GM23338 (cell line): ENCODE measurements at regions not wholly inside any gene's neighbourhood (a gene's known extent, or its start where the extent isn't known, plus 50 kb on each side); places are given as distances from the start of the nearest gene placed in this dataset.

Experiments used
- ATAC-seq: fragments of 200-7000 bp; cut with Tn5 transposase; 3 replicates; pipeline ENCODE4 v1.9.1; 2020
- DNase-seq: peaks from one replicate; pipeline ENCODE4 v3.0.0-alpha.2; 2015; ENCODE audit warnings: low spot score
- H2AFZ ChIP-seq: fragments of 200-600 bp; sonication (generic); 2 replicates; pipeline ENCODE4 v1.8.0; 2016; ENCODE audit warnings: antibody characterized with exemption, mild to moderate bottlenecking, moderate library complexity
- H3F3A ChIP-seq: fragments of 200-600 bp; sonication (generic); replicated peaks from 2 replicates; pipeline ENCODE4 v1.8.0; 2017; ENCODE audit warnings: antibody characterized with exemption, mixed run types, low read depth
- H3K27ac ChIP-seq: fragments of 200-600 bp; sonication (generic); 2 replicates; pipeline ENCODE4 v1.6.1; 2016; ENCODE audit warnings: low read depth
- H3K27me3 ChIP-seq: fragments of 200-600 bp; sonication (generic); 2 replicates; pipeline ENCODE4 v1.8.0; 2016; ENCODE audit warnings: mild to moderate bottlenecking, mixed run types, moderate library complexity; ENCODE audit not compliant: insufficient read depth
- H3K36me3 ChIP-seq: fragments of 200-600 bp; sonication (generic); 2 replicates; pipeline ENCODE4 v1.8.0; 2016; ENCODE audit warnings: mild to moderate bottlenecking; ENCODE audit not compliant: insufficient read depth
- H3K4me1 ChIP-seq: fragments of 200-600 bp; sonication (generic); 2 replicates; pipeline ENCODE4 v1.8.0; 2016; ENCODE audit warnings: mild to moderate bottlenecking, moderate library complexity; ENCODE audit not compliant: insufficient read depth
- H3K4me2 ChIP-seq: fragments of 200-600 bp; sonication (generic); 2 replicates; pipeline ENCODE4 v1.7.1; 2017; ENCODE audit warnings: mixed run types
- H3K4me3 ChIP-seq: fragments of 200-600 bp; sonication (generic); 2 replicates; pipeline ENCODE4 v1.6.1; 2016; ENCODE audit warnings: mixed run types
- H3K79me2 ChIP-seq: fragments of 200-600 bp; sonication (generic); replicated peaks from 2 replicates; pipeline ENCODE4 v1.8.0; 2017; ENCODE audit warnings: mild to moderate bottlenecking; ENCODE audit not compliant: insufficient read depth
- H3K9me2 ChIP-seq: fragments of 200-600 bp; sonication (generic); 2 replicates; pipeline ENCODE4 v1.8.0; 2017; ENCODE audit not compliant: insufficient read depth
- H4K20me1 ChIP-seq: fragments of 200-600 bp; sonication (generic); replicated peaks from 2 replicates; pipeline ENCODE4 v1.8.0; 2017; ENCODE audit warnings: mild to moderate bottlenecking; ENCODE audit not compliant: insufficient read depth
- H3K27ac Mint-ChIP-seq: 2 replicates; pipeline ENCODE4 v1.8.0; 2020; ENCODE audit warnings: inconsistent platforms, mild to moderate bottlenecking, moderate library complexity, mixed read lengths
- H3K27me3 Mint-ChIP-seq: 3 replicates; pipeline ENCODE4 v1.8.0; 2022; ENCODE audit warnings: low read depth, mild to moderate bottlenecking, moderate library complexity, mixed read lengths, inconsistent platforms; ENCODE audit not compliant: insufficient read depth, poor library complexity
- H3K36me3 Mint-ChIP-seq: 3 replicates; pipeline ENCODE4 v1.8.0; 2021; ENCODE audit warnings: low read depth, mild to moderate bottlenecking, inconsistent platforms, moderate library complexity, mixed read lengths
- H3K4me1 Mint-ChIP-seq: 3 replicates; pipeline ENCODE4 v1.8.0; 2020; ENCODE audit warnings: mild to moderate bottlenecking, inconsistent platforms, mixed read lengths
- H3K4me3 Mint-ChIP-seq: 3 replicates; pipeline ENCODE4 v1.8.0; 2021; ENCODE audit warnings: moderate library complexity, mild to moderate bottlenecking, inconsistent platforms, mixed read lengths
- H3K9me3 Mint-ChIP-seq: 3 replicates; pipeline ENCODE4 v1.8.0; 2020; ENCODE audit warnings: moderate library complexity, mild to moderate bottlenecking, inconsistent platforms, mixed read lengths
- CREB1 ChIP-seq: fragments of 250-450 bp; sonication (Bioruptor Pico); IDR thresholded peaks from 2 replicates; pipeline ENCODE4 v1.5.0; 2020; ENCODE audit warnings: low read depth, mild to moderate bottlenecking, moderate library complexity
- EZH2 ChIP-seq: fragments of 200-600 bp; sonication (generic); IDR thresholded peaks from one replicate; pipeline ENCODE4 v1.8.0; 2017; ENCODE audit warnings: antibody characterized with exemption, mild to moderate bottlenecking, low read depth; ENCODE audit not compliant: unreplicated experiment
- EZH2phosphoT487 ChIP-seq: fragments of 200-600 bp; sonication (generic); IDR thresholded peaks from one replicate; pipeline ENCODE4 v1.8.1; 2018; ENCODE audit warnings: antibody characterized with exemption; ENCODE audit not compliant: unreplicated experiment
- JUNB ChIP-seq: IDR thresholded peaks from one replicate; pipeline ENCODE4 v1.6.1; 2016; ENCODE audit warnings: antibody characterized with exemption; ENCODE audit not compliant: unreplicated experiment
- NANOG ChIP-seq: IDR thresholded peaks from 2 replicates; pipeline ENCODE4 v1.6.1; 2016; ENCODE audit warnings: antibody characterized with exemption, borderline replicate concordance
- POLR2AphosphoS5 ChIP-seq: IDR thresholded peaks from 2 replicates; pipeline ENCODE4 v1.6.1; 2016; ENCODE audit warnings: antibody characterized with exemption, low read depth
- STAT1 ChIP-seq: IDR thresholded peaks from one replicate; pipeline ENCODE4 v1.6.1; 2016; ENCODE audit warnings: antibody characterized with exemption; ENCODE audit not compliant: unreplicated experiment
- ZNF114 ChIP-seq: fragments of 250-450 bp; sonication (Bioruptor Pico); IDR thresholded peaks from 2 replicates; pipeline ENCODE4 v1.5.0; 2020; ENCODE audit warnings: mild to moderate bottlenecking, moderate library complexity
- ZNF331 ChIP-seq: fragments of 250-450 bp; sonication (Bioruptor Pico); IDR thresholded peaks from 2 replicates; pipeline ENCODE4 v1.5.0; 2020; ENCODE audit warnings: low read depth, mild to moderate bottlenecking, moderate library complexity
- TF ChIP-seq, protein P1 (sequence below), 2 experiments: fragments of 200-600 bp in 1 of 2; sonication (generic) in 1 of 2; conservative IDR thresholded peaks; 2 replicates each; pipeline versions ENCODE4 v1.5.1 to v1.6.1; 2016 to 2017; ENCODE audit warnings: antibody characterized with exemption in 2 of 2, low read depth in 2 of 2, mild to moderate bottlenecking in 2 of 2, moderate library complexity in 1 of 2
- TF ChIP-seq, protein P2 (sequence below): fragments of 250-450 bp; sonication (Bioruptor Pico); IDR thresholded peaks from 2 replicates; pipeline ENCODE4 v1.5.0; 2020; ENCODE audit warnings: mild to moderate bottlenecking, moderate library complexity
- TF ChIP-seq, protein P3 (sequence below): IDR thresholded peaks from one replicate; pipeline ENCODE4 v1.6.1; 2018; ENCODE audit warnings: antibody characterized with exemption; ENCODE audit not compliant: unreplicated experiment
- TF ChIP-seq, protein P4 (sequence below): IDR thresholded peaks from 2 replicates; pipeline ENCODE4 v1.6.1; 2016; ENCODE audit warnings: antibody characterized with exemption

DNA sequence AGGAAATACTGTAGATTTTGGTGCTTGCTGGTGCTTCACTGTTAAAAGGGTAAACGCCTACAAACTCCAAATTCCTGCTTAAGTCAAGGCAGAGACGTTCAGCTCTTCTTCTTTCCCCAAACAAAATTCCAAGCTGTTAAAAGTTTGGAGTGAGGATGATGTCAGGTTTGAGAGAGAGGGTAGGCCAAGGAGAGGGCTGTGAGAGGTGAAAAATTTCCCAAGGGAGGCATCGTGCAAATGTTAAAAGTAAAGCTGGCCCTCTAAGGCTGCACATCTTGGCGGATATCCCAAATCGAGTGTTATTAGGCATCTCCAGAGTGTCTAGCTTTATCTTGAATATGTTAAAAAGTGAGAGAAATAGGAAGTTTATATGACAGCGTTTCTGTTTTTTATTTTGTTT is 651.8 kb downstream of the QKI start:
- DNase-seq (no peak), ATAC-seq (no peak)
- Histone ChIP-seq H2AFZ (no peak overlapping the region), H3F3A (no peaks in the 10 kb centered on the region), H3K4me3 (no peak overlapping the region), H3K4me1 (no peaks in the 10 kb centered on the region), H3K79me2 (no peaks in the 10 kb centered on the region), H4K20me1 (no peaks in the 10 kb centered on the region), H3K9me2 (no peaks in the 10 kb centered on the region), H3K4me2 (no peak overlapping the region), H3K27ac (no peak overlapping the region), H3K27me3 (no peaks in the 10 kb centered on the region), H3K36me3 (no peaks in the 10 kb centered on the region)
- H3K36me3 Mint-ChIP-seq: no peaks in the 10 kb centered on the region
- no peak overlapping the region for H3K27ac Mint-ChIP-seq
- H3K9me3 Mint-ChIP-seq: no peaks in the 10 kb centered on the region
- H3K4me3 Mint-ChIP-seq: no peak overlapping the region
- TF ChIP-seq, protein P1, sequence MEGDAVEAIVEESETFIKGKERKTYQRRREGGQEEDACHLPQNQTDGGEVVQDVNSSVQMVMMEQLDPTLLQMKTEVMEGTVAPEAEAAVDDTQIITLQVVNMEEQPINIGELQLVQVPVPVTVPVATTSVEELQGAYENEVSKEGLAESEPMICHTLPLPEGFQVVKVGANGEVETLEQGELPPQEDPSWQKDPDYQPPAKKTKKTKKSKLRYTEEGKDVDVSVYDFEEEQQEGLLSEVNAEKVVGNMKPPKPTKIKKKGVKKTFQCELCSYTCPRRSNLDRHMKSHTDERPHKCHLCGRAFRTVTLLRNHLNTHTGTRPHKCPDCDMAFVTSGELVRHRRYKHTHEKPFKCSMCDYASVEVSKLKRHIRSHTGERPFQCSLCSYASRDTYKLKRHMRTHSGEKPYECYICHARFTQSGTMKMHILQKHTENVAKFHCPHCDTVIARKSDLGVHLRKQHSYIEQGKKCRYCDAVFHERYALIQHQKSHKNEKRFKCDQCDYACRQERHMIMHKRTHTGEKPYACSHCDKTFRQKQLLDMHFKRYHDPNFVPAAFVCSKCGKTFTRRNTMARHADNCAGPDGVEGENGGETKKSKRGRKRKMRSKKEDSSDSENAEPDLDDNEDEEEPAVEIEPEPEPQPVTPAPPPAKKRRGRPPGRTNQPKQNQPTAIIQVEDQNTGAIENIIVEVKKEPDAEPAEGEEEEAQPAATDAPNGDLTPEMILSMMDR (conservative IDR thresholded peaks at IDR 0.05; ENCODE audit: low read depth in 2 of 2): no peak
- TF ChIP-seq NANOG (no peak), STAT1 (no peak), POLR2AphosphoS5 (no peak), EZH2phosphoT487 (no peak), ZNF114 (CRISPR knock-in tag) (no peak), JUNB (no peak), CREB1 (CRISPR knock-in tag) (no peak), ZNF331 (CRISPR knock-in tag) (no peak), EZH2 (no peak)
- TF ChIP-seq, protein P2, sequence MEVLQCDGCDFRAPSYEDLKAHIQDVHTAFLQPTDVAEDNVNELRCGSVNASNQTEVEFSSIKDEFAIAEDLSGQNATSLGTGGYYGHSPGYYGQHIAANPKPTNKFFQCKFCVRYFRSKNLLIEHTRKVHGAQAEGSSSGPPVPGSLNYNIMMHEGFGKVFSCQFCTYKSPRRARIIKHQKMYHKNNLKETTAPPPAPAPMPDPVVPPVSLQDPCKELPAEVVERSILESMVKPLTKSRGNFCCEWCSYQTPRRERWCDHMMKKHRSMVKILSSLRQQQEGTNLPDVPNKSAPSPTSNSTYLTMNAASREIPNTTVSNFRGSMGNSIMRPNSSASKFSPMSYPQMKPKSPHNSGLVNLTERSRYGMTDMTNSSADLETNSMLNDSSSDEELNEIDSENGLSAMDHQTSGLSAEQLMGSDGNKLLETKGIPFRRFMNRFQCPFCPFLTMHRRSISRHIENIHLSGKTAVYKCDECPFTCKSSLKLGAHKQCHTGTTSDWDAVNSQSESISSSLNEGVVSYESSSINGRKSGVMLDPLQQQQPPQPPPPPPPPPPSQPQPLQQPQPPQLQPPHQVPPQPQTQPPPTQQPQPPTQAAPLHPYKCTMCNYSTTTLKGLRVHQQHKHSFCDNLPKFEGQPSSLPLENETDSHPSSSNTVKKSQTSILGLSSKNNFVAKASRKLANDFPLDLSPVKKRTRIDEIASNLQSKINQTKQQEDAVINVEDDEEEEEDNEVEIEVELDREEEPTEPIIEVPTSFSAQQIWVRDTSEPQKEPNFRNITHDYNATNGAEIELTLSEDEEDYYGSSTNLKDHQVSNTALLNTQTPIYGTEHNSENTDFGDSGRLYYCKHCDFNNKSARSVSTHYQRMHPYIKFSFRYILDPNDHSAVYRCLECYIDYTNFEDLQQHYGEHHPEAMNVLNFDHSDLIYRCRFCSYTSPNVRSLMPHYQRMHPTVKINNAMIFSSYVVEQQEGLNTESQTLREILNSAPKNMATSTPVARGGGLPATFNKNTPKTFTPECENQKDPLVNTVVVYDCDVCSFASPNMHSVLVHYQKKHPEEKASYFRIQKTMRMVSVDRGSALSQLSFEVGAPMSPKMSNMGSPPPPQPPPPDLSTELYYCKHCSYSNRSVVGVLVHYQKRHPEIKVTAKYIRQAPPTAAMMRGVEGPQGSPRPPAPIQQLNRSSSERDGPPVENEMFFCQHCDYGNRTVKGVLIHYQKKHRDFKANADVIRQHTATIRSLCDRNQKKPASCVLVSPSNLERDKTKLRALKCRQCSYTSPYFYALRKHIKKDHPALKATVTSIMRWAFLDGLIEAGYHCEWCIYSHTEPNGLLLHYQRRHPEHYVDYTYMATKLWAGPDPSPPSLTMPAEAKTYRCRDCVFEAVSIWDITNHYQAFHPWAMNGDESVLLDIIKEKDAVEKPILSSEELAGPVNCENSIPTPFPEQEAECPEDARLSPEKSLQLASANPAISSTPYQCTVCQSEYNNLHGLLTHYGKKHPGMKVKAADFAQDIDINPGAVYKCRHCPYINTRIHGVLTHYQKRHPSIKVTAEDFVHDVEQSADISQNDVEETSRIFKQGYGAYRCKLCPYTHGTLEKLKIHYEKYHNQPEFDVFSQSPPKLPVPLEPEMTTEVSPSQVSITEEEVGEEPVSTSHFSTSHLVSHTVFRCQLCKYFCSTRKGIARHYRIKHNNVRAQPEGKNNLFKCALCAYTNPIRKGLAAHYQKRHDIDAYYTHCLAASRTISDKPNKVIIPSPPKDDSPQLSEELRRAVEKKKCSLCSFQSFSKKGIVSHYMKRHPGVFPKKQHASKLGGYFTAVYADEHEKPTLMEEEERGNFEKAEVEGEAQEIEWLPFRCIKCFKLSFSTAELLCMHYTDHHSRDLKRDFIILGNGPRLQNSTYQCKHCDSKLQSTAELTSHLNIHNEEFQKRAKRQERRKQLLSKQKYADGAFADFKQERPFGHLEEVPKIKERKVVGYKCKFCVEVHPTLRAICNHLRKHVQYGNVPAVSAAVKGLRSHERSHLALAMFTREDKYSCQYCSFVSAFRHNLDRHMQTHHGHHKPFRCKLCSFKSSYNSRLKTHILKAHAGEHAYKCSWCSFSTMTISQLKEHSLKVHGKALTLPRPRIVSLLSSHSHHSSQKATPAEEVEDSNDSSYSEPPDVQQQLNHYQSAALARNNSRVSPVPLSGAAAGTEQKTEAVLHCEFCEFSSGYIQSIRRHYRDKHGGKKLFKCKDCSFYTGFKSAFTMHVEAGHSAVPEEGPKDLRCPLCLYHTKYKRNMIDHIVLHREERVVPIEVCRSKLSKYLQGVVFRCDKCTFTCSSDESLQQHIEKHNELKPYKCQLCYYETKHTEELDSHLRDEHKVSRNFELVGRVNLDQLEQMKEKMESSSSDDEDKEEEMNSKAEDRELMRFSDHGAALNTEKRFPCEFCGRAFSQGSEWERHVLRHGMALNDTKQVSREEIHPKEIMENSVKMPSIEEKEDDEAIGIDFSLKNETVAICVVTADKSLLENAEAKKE (CRISPR knock-in tag): no peak
- TF ChIP-seq, protein P3, sequence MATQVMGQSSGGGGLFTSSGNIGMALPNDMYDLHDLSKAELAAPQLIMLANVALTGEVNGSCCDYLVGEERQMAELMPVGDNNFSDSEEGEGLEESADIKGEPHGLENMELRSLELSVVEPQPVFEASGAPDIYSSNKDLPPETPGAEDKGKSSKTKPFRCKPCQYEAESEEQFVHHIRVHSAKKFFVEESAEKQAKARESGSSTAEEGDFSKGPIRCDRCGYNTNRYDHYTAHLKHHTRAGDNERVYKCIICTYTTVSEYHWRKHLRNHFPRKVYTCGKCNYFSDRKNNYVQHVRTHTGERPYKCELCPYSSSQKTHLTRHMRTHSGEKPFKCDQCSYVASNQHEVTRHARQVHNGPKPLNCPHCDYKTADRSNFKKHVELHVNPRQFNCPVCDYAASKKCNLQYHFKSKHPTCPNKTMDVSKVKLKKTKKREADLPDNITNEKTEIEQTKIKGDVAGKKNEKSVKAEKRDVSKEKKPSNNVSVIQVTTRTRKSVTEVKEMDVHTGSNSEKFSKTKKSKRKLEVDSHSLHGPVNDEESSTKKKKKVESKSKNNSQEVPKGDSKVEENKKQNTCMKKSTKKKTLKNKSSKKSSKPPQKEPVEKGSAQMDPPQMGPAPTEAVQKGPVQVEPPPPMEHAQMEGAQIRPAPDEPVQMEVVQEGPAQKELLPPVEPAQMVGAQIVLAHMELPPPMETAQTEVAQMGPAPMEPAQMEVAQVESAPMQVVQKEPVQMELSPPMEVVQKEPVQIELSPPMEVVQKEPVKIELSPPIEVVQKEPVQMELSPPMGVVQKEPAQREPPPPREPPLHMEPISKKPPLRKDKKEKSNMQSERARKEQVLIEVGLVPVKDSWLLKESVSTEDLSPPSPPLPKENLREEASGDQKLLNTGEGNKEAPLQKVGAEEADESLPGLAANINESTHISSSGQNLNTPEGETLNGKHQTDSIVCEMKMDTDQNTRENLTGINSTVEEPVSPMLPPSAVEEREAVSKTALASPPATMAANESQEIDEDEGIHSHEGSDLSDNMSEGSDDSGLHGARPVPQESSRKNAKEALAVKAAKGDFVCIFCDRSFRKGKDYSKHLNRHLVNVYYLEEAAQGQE: no peak
- TF ChIP-seq, protein P4, sequence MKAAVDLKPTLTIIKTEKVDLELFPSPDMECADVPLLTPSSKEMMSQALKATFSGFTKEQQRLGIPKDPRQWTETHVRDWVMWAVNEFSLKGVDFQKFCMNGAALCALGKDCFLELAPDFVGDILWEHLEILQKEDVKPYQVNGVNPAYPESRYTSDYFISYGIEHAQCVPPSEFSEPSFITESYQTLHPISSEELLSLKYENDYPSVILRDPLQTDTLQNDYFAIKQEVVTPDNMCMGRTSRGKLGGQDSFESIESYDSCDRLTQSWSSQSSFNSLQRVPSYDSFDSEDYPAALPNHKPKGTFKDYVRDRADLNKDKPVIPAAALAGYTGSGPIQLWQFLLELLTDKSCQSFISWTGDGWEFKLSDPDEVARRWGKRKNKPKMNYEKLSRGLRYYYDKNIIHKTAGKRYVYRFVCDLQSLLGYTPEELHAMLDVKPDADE: no peak
- no peaks in the 10 kb centered on the region for H3K4me1 Mint-ChIP-seq
- no peaks in the 10 kb centered on the region for H3K27me3 Mint-ChIP-seq
